Endothelial cell of umbilical vein (primary cell): ENCODE measurements at regions not wholly inside any gene's neighbourhood (a gene's known extent, or its start where the extent isn't known, plus 50 kb on each side); places are given as distances from the start of the nearest gene placed in this dataset.

Experiments
- BruUV-seq: library from RNA; stranded (reverse); fragments of 400-500 nt; replicated peaks from 2 replicates; lab custom pipeline; 2021; lab: Mats Ljungman, UMichigan
- CTCF ChIA-PET: fragments of 300-600, 350-600 bp; sonication (Branson Sonifier 250); formaldehyde crosslinking; loops from one replicate; lab custom pipeline; 2021; ENCODE audit warnings: antibody characterized with exemption, inconsistent platforms; lab: Charles Lee
- POLR2A ChIA-PET: fragments of 300-600, 350-600 bp; sonication (Branson Sonifier 250); formaldehyde crosslinking; loops from one replicate; lab custom pipeline; 2021; ENCODE audit warnings: antibody characterized with exemption, inconsistent platforms; lab: Charles Lee
- DNase-seq: peaks from one replicate; pipeline ENCODE4 v3.0.0-alpha.2; 2011; ENCODE audit warnings: low read depth, low spot score
- FAIRE-seq: peaks from 2 replicates; lab custom pipeline; 2011; peaks lifted over from hg19 to GRCh38; lab: Jason Lieb, UNC
- H2AFZ ChIP-seq: 2 replicates; pipeline ENCODE4 v1.6.0; 2012; ENCODE audit warnings: low read depth, low read length, control low read depth, inconsistent platforms
- H3K27ac ChIP-seq: 2 replicates; pipeline ENCODE4 v1.5.1; 2011; ENCODE audit warnings: low read depth, mild to moderate bottlenecking, control low read depth, low read length, moderate library complexity; ENCODE audit not compliant: insufficient read depth
- H3K27me3 ChIP-seq, 2 experiments: 2 replicates each; pipeline versions ENCODE4 v1.6.0 to v1.6.1; 2011; ENCODE audit warnings: low read length in 2 of 2, mixed read lengths in 1 of 2; ENCODE audit not compliant: control insufficient read depth in 2 of 2, insufficient read depth in 2 of 2
- H3K36me3 ChIP-seq, 2 experiments: 2 replicates in 1 of 2; 3 replicates in 1 of 2; pipeline ENCODE4 v1.5.1; 2011; ENCODE audit warnings: low read length in 2 of 2, mild to moderate bottlenecking in 1 of 2, moderate library complexity in 1 of 2; ENCODE audit not compliant: control insufficient read depth in 2 of 2, insufficient read depth in 2 of 2; ENCODE audit errors: extremely low read depth in 1 of 2
- H3K4me1 ChIP-seq: 3 replicates; pipeline ENCODE4 v1.5.1; 2011; ENCODE audit warnings: mild to moderate bottlenecking, low read length; ENCODE audit not compliant: control insufficient read depth, insufficient read depth; ENCODE audit errors: extremely low read depth
- H3K4me2 ChIP-seq: 2 replicates; pipeline ENCODE4 v1.6.1; 2011; ENCODE audit warnings: low read length, control low read depth, mixed read lengths; ENCODE audit not compliant: insufficient read depth
- H3K4me3 ChIP-seq, 3 experiments: fragments of 200-600 bp in 1 of 3; sonication (generic), shearing (Covaris generic) in 1 of 3; replicated peaks in 1 of 3; 2 replicates each; pipeline ENCODE4 v1.5.1; 2011 to 2016; ENCODE audit warnings: control low read depth in 3 of 3, low read length in 3 of 3, mild to moderate bottlenecking in 2 of 3, inconsistent platforms in 1 of 3, low read depth in 1 of 3, moderate library complexity in 1 of 3; ENCODE audit not compliant: insufficient read depth in 1 of 3
- H3K79me2 ChIP-seq: 2 replicates; pipeline ENCODE4 v1.6.0; 2012; ENCODE audit warnings: low read length, inconsistent platforms; ENCODE audit not compliant: control insufficient read depth, insufficient read depth
- H3K9ac ChIP-seq: replicated peaks from 2 replicates; pipeline ENCODE3; 2011; ENCODE audit warnings: low read length, control low read depth; ENCODE audit not compliant: insufficient read depth; ENCODE audit errors: extremely low read depth
- H3K9me1 ChIP-seq: replicated peaks from 3 replicates; pipeline ENCODE4 v1.6.0; 2011; ENCODE audit warnings: mild to moderate bottlenecking, low read length; ENCODE audit not compliant: control insufficient read depth, insufficient read depth; ENCODE audit errors: extremely low read depth
- H3K9me3 ChIP-seq: replicated peaks from 2 replicates; pipeline ENCODE4 v1.5.1; 2012; ENCODE audit warnings: low read length, inconsistent platforms; ENCODE audit not compliant: control insufficient read depth, insufficient read depth
- H4K20me1 ChIP-seq: replicated peaks from 2 replicates; pipeline ENCODE3; 2011; ENCODE audit warnings: mild to moderate bottlenecking, low read length; ENCODE audit not compliant: control insufficient read depth, insufficient read depth; ENCODE audit errors: extremely low read depth
- EZH2 ChIP-seq: IDR thresholded peaks from 2 replicates; pipeline ENCODE4 v1.6.1; 2012; ENCODE audit warnings: borderline replicate concordance, low read depth, mild to moderate bottlenecking, moderate library complexity, low read length, inconsistent platforms; ENCODE audit not compliant: severe bottlenecking
- FOS ChIP-seq: IDR thresholded peaks from 2 replicates; pipeline ENCODE4 v1.6.1; 2011; ENCODE audit warnings: mild to moderate bottlenecking, low read length, moderate library complexity, borderline replicate concordance; ENCODE audit not compliant: insufficient read depth
- GATA2 ChIP-seq: IDR thresholded peaks from 2 replicates; pipeline ENCODE4 v1.7.0; 2011; ENCODE audit warnings: low read depth, mild to moderate bottlenecking, moderate library complexity, mixed read lengths, low read length; ENCODE audit not compliant: insufficient read length, insufficient read depth
- JUN ChIP-seq: IDR thresholded peaks from 2 replicates; pipeline ENCODE4 v1.6.1; 2011; ENCODE audit warnings: borderline replicate concordance, low read depth; ENCODE audit not compliant: insufficient read length, insufficient read depth
- MYC ChIP-seq: IDR thresholded peaks from one replicate; pipeline ENCODE4 v1.6.1; 2011; ENCODE audit warnings: mild to moderate bottlenecking, low read depth, low read length
- POLR2A ChIP-seq: IDR thresholded peaks from 2 replicates; pipeline ENCODE4 v1.6.1; 2012; ENCODE audit warnings: low read depth, mild to moderate bottlenecking, control low read depth, low read length
- POLR2AphosphoS5 ChIP-seq: IDR thresholded peaks from 2 replicates; pipeline ENCODE4 v1.6.1; 2012; ENCODE audit warnings: low read depth, mild to moderate bottlenecking, control low read depth, low read length, moderate library complexity; ENCODE audit not compliant: insufficient read depth
- dilution Hi-C: fragments of 300-500 bp; cut with MboI; formaldehyde crosslinking; loops from one replicate; pipeline ENCODE4 v1.15.0; 2019; ENCODE audit warnings: low sequenced_read_pairs; ENCODE audit not compliant: extremely low pct_ligation_motif_present
- intact Hi-C: fragments of 100-400 bp; cut with micrococcal nuclease; formaldehyde crosslinking; loops from one replicate; pipeline ENCODE4 v1.10.0; 2022
- TF ChIP-seq, protein P1 (sequence below): IDR thresholded peaks from 2 replicates; pipeline ENCODE4 v1.6.1; 2011; ENCODE audit not compliant: insufficient read depth, insufficient read length
- TF ChIP-seq, protein P2 (sequence below), 2 donors: IDR thresholded peaks; 1 replicate in 1 of 2; 2 replicates in 1 of 2; pipeline ENCODE4 v1.5.1; 2011; ENCODE audit warnings: low read length in 2 of 2, mild to moderate bottlenecking in 2 of 2, moderate library complexity in 2 of 2, control low read depth in 1 of 2, inconsistent platforms in 1 of 2, low read depth in 1 of 2; ENCODE audit not compliant: insufficient read depth in 1 of 2; ENCODE audit errors: extremely low read depth in 1 of 2

DNA sequence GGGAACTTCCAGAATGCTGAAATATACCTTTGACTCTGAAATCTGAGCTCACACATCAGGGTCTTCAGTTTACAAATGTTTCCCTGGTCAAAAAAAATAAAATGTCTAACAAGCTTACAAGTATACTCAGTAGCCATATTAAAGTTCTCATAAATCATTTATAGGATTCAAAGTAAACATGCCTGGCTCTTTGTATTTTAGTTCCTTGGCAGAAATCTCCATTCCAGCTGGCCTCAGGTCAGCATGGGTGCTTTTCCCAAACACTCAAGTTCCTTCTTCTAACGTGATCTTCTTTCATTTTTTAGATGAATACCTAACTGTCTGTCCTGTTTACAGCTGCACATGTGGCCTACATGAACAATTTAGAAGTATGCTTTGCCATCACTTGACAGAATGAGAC is 263.2 kb downstream of the GAS1 start:
- FAIRE-seq: no peak
- H3K27me3 ChIP-seq: no peaks in the 10 kb centered on the region
- dilution Hi-C loops: no loop called here
- H3K36me3 ChIP-seq: no peaks in the 10 kb centered on the region
- no peaks in the 10 kb centered on the region for H3K9me3 ChIP-seq
- H3K4me2 ChIP-seq: no peak overlapping the region
- no peak overlapping the region for H2AFZ ChIP-seq
- no peak for DNase-seq
- TF ChIP-seq EZH2: no peak
- TF ChIP-seq, protein P1, sequence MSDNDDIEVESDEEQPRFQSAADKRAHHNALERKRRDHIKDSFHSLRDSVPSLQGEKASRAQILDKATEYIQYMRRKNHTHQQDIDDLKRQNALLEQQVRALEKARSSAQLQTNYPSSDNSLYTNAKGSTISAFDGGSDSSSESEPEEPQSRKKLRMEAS: no peak
- TF ChIP-seq, protein P2, sequence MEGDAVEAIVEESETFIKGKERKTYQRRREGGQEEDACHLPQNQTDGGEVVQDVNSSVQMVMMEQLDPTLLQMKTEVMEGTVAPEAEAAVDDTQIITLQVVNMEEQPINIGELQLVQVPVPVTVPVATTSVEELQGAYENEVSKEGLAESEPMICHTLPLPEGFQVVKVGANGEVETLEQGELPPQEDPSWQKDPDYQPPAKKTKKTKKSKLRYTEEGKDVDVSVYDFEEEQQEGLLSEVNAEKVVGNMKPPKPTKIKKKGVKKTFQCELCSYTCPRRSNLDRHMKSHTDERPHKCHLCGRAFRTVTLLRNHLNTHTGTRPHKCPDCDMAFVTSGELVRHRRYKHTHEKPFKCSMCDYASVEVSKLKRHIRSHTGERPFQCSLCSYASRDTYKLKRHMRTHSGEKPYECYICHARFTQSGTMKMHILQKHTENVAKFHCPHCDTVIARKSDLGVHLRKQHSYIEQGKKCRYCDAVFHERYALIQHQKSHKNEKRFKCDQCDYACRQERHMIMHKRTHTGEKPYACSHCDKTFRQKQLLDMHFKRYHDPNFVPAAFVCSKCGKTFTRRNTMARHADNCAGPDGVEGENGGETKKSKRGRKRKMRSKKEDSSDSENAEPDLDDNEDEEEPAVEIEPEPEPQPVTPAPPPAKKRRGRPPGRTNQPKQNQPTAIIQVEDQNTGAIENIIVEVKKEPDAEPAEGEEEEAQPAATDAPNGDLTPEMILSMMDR (IDR thresholded peaks at IDR 0.05; ENCODE audit: extremely low read depth in 1 of 2, insufficient read depth in 1 of 2, low read depth in 1 of 2, low read length in 2 of 2): no peak
- TF ChIP-seq POLR2AphosphoS5: no peak
- no peak for TF ChIP-seq POLR2A
- no peak for TF ChIP-seq MYC
- no peak for TF ChIP-seq JUN
- TF ChIP-seq FOS: no peak
- no peak for TF ChIP-seq GATA2
- intact Hi-C loops: no loop called here
- POLR2A ChIA-PET: no interaction called here
- H3K79me2 ChIP-seq: no peaks in the 10 kb centered on the region
- no peaks in the 10 kb centered on the region for H3K4me1 ChIP-seq
- H3K9me1 ChIP-seq: no peaks in the 10 kb centered on the region
- no peak overlapping the region for H3K4me3 ChIP-seq
- BruUV-seq: no TSS peak
- H3K27ac ChIP-seq: no peak overlapping the region
- H4K20me1 ChIP-seq: no peaks in the 10 kb centered on the region
- H3K9ac ChIP-seq: no peak overlapping the region
- CTCF ChIA-PET: no interaction called here
